K562 (cell line): ENCODE measurements at regions not wholly inside any gene's neighbourhood (a gene's known extent, or its start where the extent isn't known, plus 50 kb on each side); places are given as distances from the start of the nearest gene placed in this dataset.

Experiments used
- BMI1 ChIP-seq: fragments of 150-350 bp; IDR thresholded peaks from 2 replicates; pipeline ENCODE4 v1.6.1; 2014; ENCODE audit warnings: low read length
- CBX3 ChIP-seq, 2 experiments: IDR thresholded peaks; 1 replicate in 1 of 2; 2 replicates in 1 of 2; pipeline ENCODE4 v1.6.1; 2012; ENCODE audit warnings: inconsistent platforms in 2 of 2, low read length in 2 of 2, borderline replicate concordance in 1 of 2, control low read depth in 1 of 2
- NEUROD1 ChIP-seq: fragments of 150-350 bp; IDR thresholded peaks from 2 replicates; pipeline ENCODE4 v1.6.1; 2014; ENCODE audit warnings: borderline replicate concordance, low read length, low read depth; ENCODE audit not compliant: partially characterized antibody
- PTRF ChIP-seq: fragments of 450-650 bp; IDR thresholded peaks from 2 replicates; pipeline ENCODE4 v1.6.1; 2016; ENCODE audit warnings: mild to moderate bottlenecking, missing genetic modification characterization, missing compliant biosample characterization
- PURB ChIP-seq: sonication (generic); formaldehyde crosslinking; IDR thresholded peaks from 2 replicates; pipeline ENCODE4 v1.9.0; 2021; ENCODE audit warnings: low read depth, mild to moderate bottlenecking, missing genetic modification reagents
- ZNF644 ChIP-seq: fragments of 200-800 bp; sonication (Bioruptor generic); IDR thresholded peaks from 2 replicates; pipeline ENCODE4 v1.6.1; 2016; ENCODE audit warnings: low read depth, missing genetic modification characterization, missing compliant biosample characterization
- TF ChIP-seq, protein P1 (sequence below): fragments of 450-650 bp; IDR thresholded peaks from 2 replicates; pipeline ENCODE4 v1.6.1; 2016; ENCODE audit warnings: mild to moderate bottlenecking, moderate library complexity
- TF ChIP-seq, protein P2 (sequence below), 2 experiments: fragments of 200-800 bp in 1 of 2; sonication (Bioruptor generic) in 1 of 2; sonication (generic) in 1 of 2; formaldehyde crosslinking in 1 of 2; IDR thresholded peaks in 1 of 2; conservative IDR thresholded peaks in 1 of 2; 2 replicates each; pipeline versions ENCODE4 v1.5.0 to v1.6.1; 2016 to 2020; ENCODE audit warnings: missing compliant biosample characterization in 1 of 2, missing genetic modification characterization in 1 of 2, missing genetic modification reagents in 1 of 2
- TF ChIP-seq, protein P3 (sequence below): fragments of 250-450 bp; sonication (Bioruptor Pico); IDR thresholded peaks from 2 replicates; pipeline ENCODE4 v1.4.0; 2020; ENCODE audit warnings: mild to moderate bottlenecking, moderate library complexity, borderline replicate concordance

DNA sequence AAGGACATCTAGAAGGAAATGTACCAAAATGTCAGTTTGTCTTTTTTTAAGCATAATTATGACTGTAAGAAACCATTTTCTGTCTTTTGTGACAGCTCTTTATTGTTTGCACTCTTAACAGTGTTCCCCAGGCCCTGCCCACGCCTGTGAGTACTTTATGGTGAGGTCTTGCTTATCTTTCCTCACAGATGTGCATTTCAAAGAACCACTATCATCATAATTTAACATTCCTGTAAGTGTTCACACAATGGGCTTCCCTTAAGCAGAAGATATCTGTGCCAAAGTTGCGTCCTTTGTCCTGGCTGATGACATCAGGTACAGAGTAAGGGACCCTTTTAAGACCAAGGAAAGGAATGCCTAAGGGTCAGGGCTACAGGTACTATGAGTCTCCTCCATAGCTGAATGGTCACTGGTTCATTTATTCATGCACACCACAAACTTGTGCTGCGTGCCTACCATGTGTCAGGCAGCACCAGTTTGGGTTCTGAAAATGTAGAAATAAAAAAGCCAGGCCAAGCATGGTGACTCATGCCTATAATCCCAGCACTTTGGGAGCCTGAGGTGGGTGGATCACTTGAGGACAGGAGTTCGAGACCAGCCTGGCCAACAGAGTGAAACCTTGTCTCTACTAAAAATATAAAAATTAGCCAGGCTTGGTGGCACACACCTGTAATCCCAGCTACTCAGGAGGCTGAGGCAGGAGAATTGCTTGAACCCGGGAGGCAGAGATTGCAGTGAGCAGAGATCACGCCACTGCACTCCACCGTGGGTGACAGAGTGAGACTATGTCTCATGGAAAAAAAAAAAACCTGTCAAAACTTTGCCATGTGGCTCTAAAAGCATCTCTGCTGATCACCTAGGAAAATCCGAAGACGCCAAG lies 55.4 kb upstream of the NLK start (continued):
- TF ChIP-seq, protein P1, sequence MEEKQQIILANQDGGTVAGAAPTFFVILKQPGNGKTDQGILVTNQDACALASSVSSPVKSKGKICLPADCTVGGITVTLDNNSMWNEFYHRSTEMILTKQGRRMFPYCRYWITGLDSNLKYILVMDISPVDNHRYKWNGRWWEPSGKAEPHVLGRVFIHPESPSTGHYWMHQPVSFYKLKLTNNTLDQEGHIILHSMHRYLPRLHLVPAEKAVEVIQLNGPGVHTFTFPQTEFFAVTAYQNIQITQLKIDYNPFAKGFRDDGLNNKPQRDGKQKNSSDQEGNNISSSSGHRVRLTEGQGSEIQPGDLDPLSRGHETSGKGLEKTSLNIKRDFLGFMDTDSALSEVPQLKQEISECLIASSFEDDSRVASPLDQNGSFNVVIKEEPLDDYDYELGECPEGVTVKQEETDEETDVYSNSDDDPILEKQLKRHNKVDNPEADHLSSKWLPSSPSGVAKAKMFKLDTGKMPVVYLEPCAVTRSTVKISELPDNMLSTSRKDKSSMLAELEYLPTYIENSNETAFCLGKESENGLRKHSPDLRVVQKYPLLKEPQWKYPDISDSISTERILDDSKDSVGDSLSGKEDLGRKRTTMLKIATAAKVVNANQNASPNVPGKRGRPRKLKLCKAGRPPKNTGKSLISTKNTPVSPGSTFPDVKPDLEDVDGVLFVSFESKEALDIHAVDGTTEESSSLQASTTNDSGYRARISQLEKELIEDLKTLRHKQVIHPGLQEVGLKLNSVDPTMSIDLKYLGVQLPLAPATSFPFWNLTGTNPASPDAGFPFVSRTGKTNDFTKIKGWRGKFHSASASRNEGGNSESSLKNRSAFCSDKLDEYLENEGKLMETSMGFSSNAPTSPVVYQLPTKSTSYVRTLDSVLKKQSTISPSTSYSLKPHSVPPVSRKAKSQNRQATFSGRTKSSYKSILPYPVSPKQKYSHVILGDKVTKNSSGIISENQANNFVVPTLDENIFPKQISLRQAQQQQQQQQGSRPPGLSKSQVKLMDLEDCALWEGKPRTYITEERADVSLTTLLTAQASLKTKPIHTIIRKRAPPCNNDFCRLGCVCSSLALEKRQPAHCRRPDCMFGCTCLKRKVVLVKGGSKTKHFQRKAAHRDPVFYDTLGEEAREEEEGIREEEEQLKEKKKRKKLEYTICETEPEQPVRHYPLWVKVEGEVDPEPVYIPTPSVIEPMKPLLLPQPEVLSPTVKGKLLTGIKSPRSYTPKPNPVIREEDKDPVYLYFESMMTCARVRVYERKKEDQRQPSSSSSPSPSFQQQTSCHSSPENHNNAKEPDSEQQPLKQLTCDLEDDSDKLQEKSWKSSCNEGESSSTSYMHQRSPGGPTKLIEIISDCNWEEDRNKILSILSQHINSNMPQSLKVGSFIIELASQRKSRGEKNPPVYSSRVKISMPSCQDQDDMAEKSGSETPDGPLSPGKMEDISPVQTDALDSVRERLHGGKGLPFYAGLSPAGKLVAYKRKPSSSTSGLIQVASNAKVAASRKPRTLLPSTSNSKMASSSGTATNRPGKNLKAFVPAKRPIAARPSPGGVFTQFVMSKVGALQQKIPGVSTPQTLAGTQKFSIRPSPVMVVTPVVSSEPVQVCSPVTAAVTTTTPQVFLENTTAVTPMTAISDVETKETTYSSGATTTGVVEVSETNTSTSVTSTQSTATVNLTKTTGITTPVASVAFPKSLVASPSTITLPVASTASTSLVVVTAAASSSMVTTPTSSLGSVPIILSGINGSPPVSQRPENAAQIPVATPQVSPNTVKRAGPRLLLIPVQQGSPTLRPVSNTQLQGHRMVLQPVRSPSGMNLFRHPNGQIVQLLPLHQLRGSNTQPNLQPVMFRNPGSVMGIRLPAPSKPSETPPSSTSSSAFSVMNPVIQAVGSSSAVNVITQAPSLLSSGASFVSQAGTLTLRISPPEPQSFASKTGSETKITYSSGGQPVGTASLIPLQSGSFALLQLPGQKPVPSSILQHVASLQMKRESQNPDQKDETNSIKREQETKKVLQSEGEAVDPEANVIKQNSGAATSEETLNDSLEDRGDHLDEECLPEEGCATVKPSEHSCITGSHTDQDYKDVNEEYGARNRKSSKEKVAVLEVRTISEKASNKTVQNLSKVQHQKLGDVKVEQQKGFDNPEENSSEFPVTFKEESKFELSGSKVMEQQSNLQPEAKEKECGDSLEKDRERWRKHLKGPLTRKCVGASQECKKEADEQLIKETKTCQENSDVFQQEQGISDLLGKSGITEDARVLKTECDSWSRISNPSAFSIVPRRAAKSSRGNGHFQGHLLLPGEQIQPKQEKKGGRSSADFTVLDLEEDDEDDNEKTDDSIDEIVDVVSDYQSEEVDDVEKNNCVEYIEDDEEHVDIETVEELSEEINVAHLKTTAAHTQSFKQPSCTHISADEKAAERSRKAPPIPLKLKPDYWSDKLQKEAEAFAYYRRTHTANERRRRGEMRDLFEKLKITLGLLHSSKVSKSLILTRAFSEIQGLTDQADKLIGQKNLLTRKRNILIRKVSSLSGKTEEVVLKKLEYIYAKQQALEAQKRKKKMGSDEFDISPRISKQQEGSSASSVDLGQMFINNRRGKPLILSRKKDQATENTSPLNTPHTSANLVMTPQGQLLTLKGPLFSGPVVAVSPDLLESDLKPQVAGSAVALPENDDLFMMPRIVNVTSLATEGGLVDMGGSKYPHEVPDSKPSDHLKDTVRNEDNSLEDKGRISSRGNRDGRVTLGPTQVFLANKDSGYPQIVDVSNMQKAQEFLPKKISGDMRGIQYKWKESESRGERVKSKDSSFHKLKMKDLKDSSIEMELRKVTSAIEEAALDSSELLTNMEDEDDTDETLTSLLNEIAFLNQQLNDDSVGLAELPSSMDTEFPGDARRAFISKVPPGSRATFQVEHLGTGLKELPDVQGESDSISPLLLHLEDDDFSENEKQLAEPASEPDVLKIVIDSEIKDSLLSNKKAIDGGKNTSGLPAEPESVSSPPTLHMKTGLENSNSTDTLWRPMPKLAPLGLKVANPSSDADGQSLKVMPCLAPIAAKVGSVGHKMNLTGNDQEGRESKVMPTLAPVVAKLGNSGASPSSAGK, result peak; percentile 67; the same call in 1 of the 2 replicates
- TF ChIP-seq, protein P2, sequence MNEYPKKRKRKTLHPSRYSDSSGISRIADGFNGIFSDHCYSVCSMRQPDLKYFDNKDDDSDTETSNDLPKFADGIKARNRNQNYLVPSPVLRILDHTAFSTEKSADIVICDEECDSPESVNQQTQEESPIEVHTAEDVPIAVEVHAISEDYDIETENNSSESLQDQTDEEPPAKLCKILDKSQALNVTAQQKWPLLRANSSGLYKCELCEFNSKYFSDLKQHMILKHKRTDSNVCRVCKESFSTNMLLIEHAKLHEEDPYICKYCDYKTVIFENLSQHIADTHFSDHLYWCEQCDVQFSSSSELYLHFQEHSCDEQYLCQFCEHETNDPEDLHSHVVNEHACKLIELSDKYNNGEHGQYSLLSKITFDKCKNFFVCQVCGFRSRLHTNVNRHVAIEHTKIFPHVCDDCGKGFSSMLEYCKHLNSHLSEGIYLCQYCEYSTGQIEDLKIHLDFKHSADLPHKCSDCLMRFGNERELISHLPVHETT (CRISPR knock-in tag; conservative IDR thresholded peaks at IDR 0.05 in 1 of 2, IDR thresholded peaks at IDR 0.05 in 1 of 2), result peak in 1 of 2 experiments; percentile 43; a peak in 1 of 4 replicates
- TF ChIP-seq, protein P3, sequence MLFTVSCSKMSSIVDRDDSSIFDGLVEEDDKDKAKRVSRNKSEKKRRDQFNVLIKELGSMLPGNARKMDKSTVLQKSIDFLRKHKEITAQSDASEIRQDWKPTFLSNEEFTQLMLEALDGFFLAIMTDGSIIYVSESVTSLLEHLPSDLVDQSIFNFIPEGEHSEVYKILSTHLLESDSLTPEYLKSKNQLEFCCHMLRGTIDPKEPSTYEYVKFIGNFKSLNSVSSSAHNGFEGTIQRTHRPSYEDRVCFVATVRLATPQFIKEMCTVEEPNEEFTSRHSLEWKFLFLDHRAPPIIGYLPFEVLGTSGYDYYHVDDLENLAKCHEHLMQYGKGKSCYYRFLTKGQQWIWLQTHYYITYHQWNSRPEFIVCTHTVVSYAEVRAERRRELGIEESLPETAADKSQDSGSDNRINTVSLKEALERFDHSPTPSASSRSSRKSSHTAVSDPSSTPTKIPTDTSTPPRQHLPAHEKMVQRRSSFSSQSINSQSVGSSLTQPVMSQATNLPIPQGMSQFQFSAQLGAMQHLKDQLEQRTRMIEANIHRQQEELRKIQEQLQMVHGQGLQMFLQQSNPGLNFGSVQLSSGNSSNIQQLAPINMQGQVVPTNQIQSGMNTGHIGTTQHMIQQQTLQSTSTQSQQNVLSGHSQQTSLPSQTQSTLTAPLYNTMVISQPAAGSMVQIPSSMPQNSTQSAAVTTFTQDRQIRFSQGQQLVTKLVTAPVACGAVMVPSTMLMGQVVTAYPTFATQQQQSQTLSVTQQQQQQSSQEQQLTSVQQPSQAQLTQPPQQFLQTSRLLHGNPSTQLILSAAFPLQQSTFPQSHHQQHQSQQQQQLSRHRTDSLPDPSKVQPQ (CRISPR knock-in tag), result no peak
- peak; percentile 90 for TF ChIP-seq NEUROD1
- no peak for TF ChIP-seq PTRF (tag)
- TF ChIP-seq CBX3 (IDR thresholded peaks at IDR 0.05; ENCODE audit: borderline replicate concordance in 1 of 2, low read length in 2 of 2), result no peak
- TF ChIP-seq PURB (CRISPR knock-in tag), result no peak
- TF ChIP-seq ZNF644 (tag), result peak; percentile 84
- no peak for TF ChIP-seq BMI1
